HFF-Myc (cell line): ENCODE measurements at regions not wholly inside any gene's neighbourhood (a gene's known extent, or its start where the extent isn't known, plus 50 kb on each side); places are given as distances from the start of the nearest gene placed in this dataset.

Source experiments
- DNase-seq: peaks from one replicate; pipeline ENCODE4 v3.0.0-alpha.2; 2011; ENCODE audit warnings: low read depth; ENCODE audit errors: extremely low read depth
- H3K4me3 ChIP-seq: replicated peaks from 2 replicates; pipeline ENCODE4 v1.5.1; 2011; ENCODE audit warnings: low read depth, mild to moderate bottlenecking, control low read depth, low read length
- CTCF ChIP-seq: IDR thresholded peaks from 2 replicates; pipeline ENCODE4 v1.5.1; 2012; ENCODE audit warnings: mild to moderate bottlenecking, low read depth, low read length, control low read depth; ENCODE audit errors: missing control alignments

- no peak for DNase-seq
- no peak for TF ChIP-seq CTCF
Measured at GRCh38 chr18:1805521-1805920, 765.8 kb downstream of the METTL4 start.

GRCh38 chr18:1806884-1807615 lies 764.3 kb downstream of the METTL4 start:
- DNase-seq, result no peak
- no peak for TF ChIP-seq CTCF
- H3K4me3 ChIP-seq, result no peak overlapping the region

More at GRCh38 chr18:1805521-1805920, 765.8 kb downstream of the METTL4 start:
- no peak overlapping the region for H3K4me3 ChIP-seq

GRCh38 chr18:1811282-1811681 lies 760.0 kb downstream of the METTL4 start:
- no peak for TF ChIP-seq CTCF
- DNase-seq, result no peak
- no peak overlapping the region for H3K4me3 ChIP-seq

- no peak for DNase-seq
- H3K4me3 ChIP-seq, result no peak overlapping the region
- TF ChIP-seq CTCF, result no peak
Measured at GRCh38 chr18:1825296-1825695, 746.0 kb downstream of the METTL4 start.

GRCh38 chr18:1840878-1841277 lies 730.4 kb downstream of the METTL4 start:
- no peak for DNase-seq
- no peak for TF ChIP-seq CTCF
- no peak overlapping the region for H3K4me3 ChIP-seq

GRCh38 chr18:1846640-1847039 lies 724.7 kb downstream of the METTL4 start:
- no peak overlapping the region for H3K4me3 ChIP-seq
- no peak for TF ChIP-seq CTCF
- DNase-seq, result no peak

GRCh38 chr18:1848716-1849115 lies 722.6 kb downstream of the METTL4 start:
- DNase-seq, result no peak
- H3K4me3 ChIP-seq, result no peak overlapping the region
- no peak for TF ChIP-seq CTCF
